ENCODE measurements at regions not wholly inside any gene's neighbourhood (a gene's known extent, or its start where the extent isn't known, plus 50 kb on each side); places are given as distances from the start of the nearest gene placed in this dataset.

DNA sequence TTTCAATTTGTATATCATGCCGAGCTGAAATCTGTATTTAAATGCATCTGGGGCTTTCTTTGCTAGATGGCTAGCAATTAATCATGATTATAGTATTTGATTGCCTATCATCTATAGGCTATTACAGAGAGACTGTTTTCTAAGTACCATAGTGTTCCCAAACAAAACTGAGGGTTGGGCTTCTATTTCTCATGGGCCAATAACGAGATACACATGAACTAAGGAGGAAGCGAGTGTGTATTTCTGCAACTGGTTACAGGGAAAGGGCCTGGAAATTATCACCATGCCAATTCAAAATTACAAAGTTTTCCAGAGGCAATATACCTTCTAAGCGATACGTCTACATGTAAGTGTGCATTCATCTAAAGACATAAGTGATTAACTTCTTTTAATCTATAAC, 744.5 kb upstream of the BRINP3 start:
- Histone ChIP-seq H4K20me1 (ENCODE audit: insufficient read depth, low read length) (no peaks in the 10 kb centered on the region), H3K4me2 (ENCODE audit: low read length) (no peak overlapping the region), H3K36me3 (ENCODE audit: insufficient read depth, low read length) (no peaks in the 10 kb centered on the region), H3K4me1 (ENCODE audit: insufficient read depth, low read length, poor library complexity, severe bottlenecking) (no peaks in the 10 kb centered on the region), H3K27ac (ENCODE audit: low read depth, low read length, poor library complexity, severe bottlenecking) (no peak overlapping the region), H3K79me2 (ENCODE audit: insufficient read depth, low read depth, low read length) (no peaks in the 10 kb centered on the region), H3K9me2 (ENCODE audit: insufficient read depth, low read length) (no peaks in the 10 kb centered on the region), H3K4me3 (ENCODE audit: low read depth, low read length, poor library complexity, severe bottlenecking) (no peak overlapping the region), H2AFZ (ENCODE audit: low read length) (no peak overlapping the region), H3K9me3 (ENCODE audit: low read length) (no peaks in the 10 kb centered on the region)
- CTCF ChIA-PET (ENCODE audit: unreplicated experiment), result no interaction called here
- BruUV-seq (replicated peaks), result no TSS peak
- intact Hi-C loops (cut with micrococcal nuclease; ENCODE audit: unreplicated experiment), result no loop called here
- TF ChIP-seq, protein P1, sequence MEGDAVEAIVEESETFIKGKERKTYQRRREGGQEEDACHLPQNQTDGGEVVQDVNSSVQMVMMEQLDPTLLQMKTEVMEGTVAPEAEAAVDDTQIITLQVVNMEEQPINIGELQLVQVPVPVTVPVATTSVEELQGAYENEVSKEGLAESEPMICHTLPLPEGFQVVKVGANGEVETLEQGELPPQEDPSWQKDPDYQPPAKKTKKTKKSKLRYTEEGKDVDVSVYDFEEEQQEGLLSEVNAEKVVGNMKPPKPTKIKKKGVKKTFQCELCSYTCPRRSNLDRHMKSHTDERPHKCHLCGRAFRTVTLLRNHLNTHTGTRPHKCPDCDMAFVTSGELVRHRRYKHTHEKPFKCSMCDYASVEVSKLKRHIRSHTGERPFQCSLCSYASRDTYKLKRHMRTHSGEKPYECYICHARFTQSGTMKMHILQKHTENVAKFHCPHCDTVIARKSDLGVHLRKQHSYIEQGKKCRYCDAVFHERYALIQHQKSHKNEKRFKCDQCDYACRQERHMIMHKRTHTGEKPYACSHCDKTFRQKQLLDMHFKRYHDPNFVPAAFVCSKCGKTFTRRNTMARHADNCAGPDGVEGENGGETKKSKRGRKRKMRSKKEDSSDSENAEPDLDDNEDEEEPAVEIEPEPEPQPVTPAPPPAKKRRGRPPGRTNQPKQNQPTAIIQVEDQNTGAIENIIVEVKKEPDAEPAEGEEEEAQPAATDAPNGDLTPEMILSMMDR (conservative IDR thresholded peaks at IDR 0.05; ENCODE audit: low read length), result no peak
- TF ChIP-seq EZH2phosphoT487 (IDR thresholded peaks at IDR 0.05; ENCODE audit: borderline replicate concordance, low read depth, low read length), result no peak
- DNase-seq (ENCODE audit: low spot score), result no peak
- POLR2A ChIA-PET, result no interaction called here

GRCh38 chr1:191240925-191241324, 763.3 kb upstream of the BRINP3 start:
- Histone ChIP-seq H3K4me2 (ENCODE audit: low read length) (no peak overlapping the region), H3K9me2 (ENCODE audit: insufficient read depth, low read length) (no peaks in the 10 kb centered on the region), H3K79me2 (ENCODE audit: insufficient read depth, low read depth, low read length) (no peaks in the 10 kb centered on the region), H2AFZ (ENCODE audit: low read length) (no peak overlapping the region), H3K9me3 (ENCODE audit: low read length) (no peaks in the 10 kb centered on the region), H3K27ac (ENCODE audit: low read depth, low read length, poor library complexity, severe bottlenecking) (no peak overlapping the region), H3K4me3 (ENCODE audit: low read depth, low read length, poor library complexity, severe bottlenecking) (no peak overlapping the region), H3K4me1 (ENCODE audit: insufficient read depth, low read length, poor library complexity, severe bottlenecking) (no peaks in the 10 kb centered on the region), H3K36me3 (ENCODE audit: insufficient read depth, low read length) (no peaks in the 10 kb centered on the region), H4K20me1 (ENCODE audit: insufficient read depth, low read length) (no peaks in the 10 kb centered on the region)
- BruUV-seq (replicated peaks), result no TSS peak
- no peak for TF ChIP-seq EZH2phosphoT487 (IDR thresholded peaks at IDR 0.05; ENCODE audit: borderline replicate concordance, low read depth, low read length)
- TF ChIP-seq, protein P1 (conservative IDR thresholded peaks at IDR 0.05; ENCODE audit: low read length), result no peak
- ChIA-PET CTCF (ENCODE audit: unreplicated experiment) (no interaction called here), POLR2A (no interaction called here)
- intact Hi-C loops (cut with micrococcal nuclease; ENCODE audit: unreplicated experiment), result no loop called here
- DNase-seq (ENCODE audit: low spot score), result no peak

DNA sequence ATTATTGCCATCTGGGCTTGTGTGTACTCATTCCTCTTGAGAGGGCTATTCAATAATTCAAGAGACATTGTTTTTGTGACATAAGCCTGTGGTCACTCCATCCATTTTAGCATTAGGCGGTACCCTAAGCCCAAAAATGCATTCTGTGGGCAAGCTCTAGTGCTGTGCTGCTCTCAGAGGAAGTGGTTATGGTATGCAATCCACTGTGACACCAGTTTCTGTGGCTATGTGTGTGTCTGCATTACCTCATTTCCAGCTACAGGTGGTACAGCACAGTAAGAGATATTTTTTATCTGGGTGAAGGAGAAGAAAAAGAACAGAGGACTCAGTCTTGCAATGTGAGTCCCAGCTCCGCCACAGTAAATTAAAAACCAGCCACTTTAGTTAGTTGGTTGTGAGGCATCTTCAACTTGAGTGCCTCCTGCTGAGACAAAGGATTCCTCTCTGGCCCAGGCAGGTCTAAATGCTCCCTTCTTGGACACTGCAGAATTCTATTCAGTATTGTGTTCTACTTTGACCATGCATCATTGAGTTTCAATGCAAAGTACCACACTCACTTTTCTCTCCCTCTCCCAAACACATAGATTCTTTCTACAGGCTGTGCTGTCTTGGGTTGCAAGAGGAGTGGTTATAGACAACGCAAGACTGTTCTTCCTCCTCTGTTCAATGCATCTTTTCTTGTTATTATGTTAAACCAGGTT, 777.8 kb upstream of the BRINP3 start:
- Histone ChIP-seq H3K4me1 (ENCODE audit: insufficient read depth, low read length, poor library complexity, severe bottlenecking) (no peaks in the 10 kb centered on the region), H3K4me2 (ENCODE audit: low read length) (no peak overlapping the region), H3K9me3 (ENCODE audit: low read length) (no peaks in the 10 kb centered on the region), H4K20me1 (ENCODE audit: insufficient read depth, low read length) (no peaks in the 10 kb centered on the region), H3K9me2 (ENCODE audit: insufficient read depth, low read length) (no peaks in the 10 kb centered on the region), H2AFZ (ENCODE audit: low read length) (no peak overlapping the region), H3K36me3 (ENCODE audit: insufficient read depth, low read length) (no peaks in the 10 kb centered on the region), H3K27ac (ENCODE audit: low read depth, low read length, poor library complexity, severe bottlenecking) (no peak overlapping the region), H3K79me2 (ENCODE audit: insufficient read depth, low read depth, low read length) (no peaks in the 10 kb centered on the region), H3K4me3 (ENCODE audit: low read depth, low read length, poor library complexity, severe bottlenecking) (no peak overlapping the region)
- intact Hi-C loops (cut with micrococcal nuclease; ENCODE audit: unreplicated experiment), result no loop called here
- no peak for TF ChIP-seq EZH2phosphoT487 (IDR thresholded peaks at IDR 0.05; ENCODE audit: borderline replicate concordance, low read depth, low read length)
- TF ChIP-seq, protein P1 (conservative IDR thresholded peaks at IDR 0.05; ENCODE audit: low read length), result no peak
- ChIA-PET POLR2A (interaction anchor here (1.2 kb wide), 1 partner anchor 1536 kb away, joined by 3 read pairs; no protein-coding TSS in a partner anchor), CTCF (ENCODE audit: unreplicated experiment) (no interaction called here)
- no TSS peak for BruUV-seq (replicated peaks)
- DNase-seq (ENCODE audit: low spot score), result no peak

All from OCI-LY7 (cell line).